MCF 10A (cell line): ENCODE measurements at regions not wholly inside any gene's neighbourhood (a gene's known extent, or its start where the extent isn't known, plus 50 kb on each side); places are given as distances from the start of the nearest gene placed in this dataset.

ENCODE experiments used
- BruUV-seq: library from RNA; stranded (reverse); fragments of 400-500 nt; replicated peaks from 2 replicates; lab custom pipeline; 2021; lab: Mats Ljungman, UMichigan
- CTCF ChIA-PET: fragments of 300-600 bp; sonication (Branson Sonifier 250); formaldehyde crosslinking; extraction: SDS; loops from one replicate; lab custom pipeline; 2021; ENCODE audit warnings: antibody characterized with exemption, inconsistent platforms; lab: Yijun Ruan, JAX
- POLR2A ChIA-PET: fragments of 300-600, 350-650 bp; sonication (Branson Sonifier 250); formaldehyde crosslinking; extraction: SDS; loops from one replicate; lab custom pipeline; 2020; ENCODE audit warnings: antibody characterized with exemption, inconsistent platforms; lab: Yijun Ruan, JAX
- DNase-seq: peaks from one replicate; pipeline ENCODE4 v3.0.0-alpha.2; 2018; ENCODE audit not compliant: unreplicated experiment
- H3K27ac Mint-ChIP-seq: one replicate; pipeline ENCODE4 v1.8.0; 2022; ENCODE audit warnings: mild to moderate bottlenecking, low read depth, mixed read lengths; ENCODE audit not compliant: unreplicated experiment
- H3K27me3 Mint-ChIP-seq: one replicate; pipeline ENCODE4 v1.8.0; 2022; ENCODE audit warnings: mixed read lengths; ENCODE audit not compliant: insufficient read depth, unreplicated experiment
- H3K36me3 Mint-ChIP-seq: one replicate; pipeline ENCODE4 v1.8.0; 2022; ENCODE audit warnings: mild to moderate bottlenecking, moderate library complexity, mixed read lengths; ENCODE audit not compliant: insufficient read depth, unreplicated experiment
- H3K4me1 Mint-ChIP-seq: one replicate; pipeline ENCODE4 v1.8.0; 2022; ENCODE audit warnings: mixed read lengths; ENCODE audit not compliant: insufficient read depth, unreplicated experiment
- H3K4me3 Mint-ChIP-seq: one replicate; pipeline ENCODE4 v1.8.0; 2022; ENCODE audit warnings: mild to moderate bottlenecking, moderate library complexity, mixed read lengths; ENCODE audit not compliant: unreplicated experiment
- H3K9me3 Mint-ChIP-seq: one replicate; pipeline ENCODE4 v1.8.0; 2022; ENCODE audit warnings: mixed read lengths; ENCODE audit not compliant: unreplicated experiment
- intact Hi-C: fragments of 100-400 bp; cut with micrococcal nuclease; formaldehyde crosslinking; loops from 2 replicates; pipeline ENCODE4 v1.14.1; 2022
- TF ChIP-seq, protein P1 (sequence below): fragments of 200-600 bp; IDR thresholded peaks from one replicate; pipeline ENCODE4 v1.8.0; 2022; ENCODE audit warnings: antibody characterized with exemption, mild to moderate bottlenecking; ENCODE audit not compliant: unreplicated experiment

DNA sequence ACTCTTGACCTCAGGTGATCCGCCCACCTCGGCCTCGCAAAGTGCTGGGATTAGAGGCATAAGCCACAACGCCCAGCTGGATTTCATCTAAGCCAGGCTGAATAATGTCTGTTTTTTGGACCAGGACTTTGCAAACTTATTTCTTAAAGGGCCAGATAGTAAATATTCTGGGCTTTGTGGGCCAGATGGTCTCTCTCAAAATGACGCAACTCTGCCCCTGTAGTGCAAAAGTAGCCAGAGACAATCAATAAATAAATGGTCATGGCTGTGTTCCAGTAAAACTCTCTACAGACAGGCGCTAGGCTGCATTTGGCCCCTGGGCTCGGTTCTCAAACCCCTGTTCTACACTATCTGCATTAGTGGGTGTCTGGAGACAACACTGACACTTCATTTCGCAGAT is 121.9 kb upstream of the CDH13 start:
- TF ChIP-seq, protein P1, sequence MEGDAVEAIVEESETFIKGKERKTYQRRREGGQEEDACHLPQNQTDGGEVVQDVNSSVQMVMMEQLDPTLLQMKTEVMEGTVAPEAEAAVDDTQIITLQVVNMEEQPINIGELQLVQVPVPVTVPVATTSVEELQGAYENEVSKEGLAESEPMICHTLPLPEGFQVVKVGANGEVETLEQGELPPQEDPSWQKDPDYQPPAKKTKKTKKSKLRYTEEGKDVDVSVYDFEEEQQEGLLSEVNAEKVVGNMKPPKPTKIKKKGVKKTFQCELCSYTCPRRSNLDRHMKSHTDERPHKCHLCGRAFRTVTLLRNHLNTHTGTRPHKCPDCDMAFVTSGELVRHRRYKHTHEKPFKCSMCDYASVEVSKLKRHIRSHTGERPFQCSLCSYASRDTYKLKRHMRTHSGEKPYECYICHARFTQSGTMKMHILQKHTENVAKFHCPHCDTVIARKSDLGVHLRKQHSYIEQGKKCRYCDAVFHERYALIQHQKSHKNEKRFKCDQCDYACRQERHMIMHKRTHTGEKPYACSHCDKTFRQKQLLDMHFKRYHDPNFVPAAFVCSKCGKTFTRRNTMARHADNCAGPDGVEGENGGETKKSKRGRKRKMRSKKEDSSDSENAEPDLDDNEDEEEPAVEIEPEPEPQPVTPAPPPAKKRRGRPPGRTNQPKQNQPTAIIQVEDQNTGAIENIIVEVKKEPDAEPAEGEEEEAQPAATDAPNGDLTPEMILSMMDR: no peak
- ChIA-PET CTCF (interaction anchor here (0.6 to 1.2 kb wide), 2 partner anchors 38 to 48 kb away, joined by 3 to 10 read pairs; no protein-coding TSS in a partner anchor), POLR2A (no interaction called here)
- Mint-ChIP-seq H3K27ac (no peak overlapping the region), H3K4me3 (no peak overlapping the region), H3K4me1 (no peaks in the 10 kb centered on the region), H3K27me3 (peaks cover 36% of the 10 kb centered on the region), H3K9me3 (no peaks in the 10 kb centered on the region), H3K36me3 (no peaks in the 10 kb centered on the region)
- intact Hi-C loops: no loop called here
- no peak for DNase-seq
- BruUV-seq: no TSS peak

DNA sequence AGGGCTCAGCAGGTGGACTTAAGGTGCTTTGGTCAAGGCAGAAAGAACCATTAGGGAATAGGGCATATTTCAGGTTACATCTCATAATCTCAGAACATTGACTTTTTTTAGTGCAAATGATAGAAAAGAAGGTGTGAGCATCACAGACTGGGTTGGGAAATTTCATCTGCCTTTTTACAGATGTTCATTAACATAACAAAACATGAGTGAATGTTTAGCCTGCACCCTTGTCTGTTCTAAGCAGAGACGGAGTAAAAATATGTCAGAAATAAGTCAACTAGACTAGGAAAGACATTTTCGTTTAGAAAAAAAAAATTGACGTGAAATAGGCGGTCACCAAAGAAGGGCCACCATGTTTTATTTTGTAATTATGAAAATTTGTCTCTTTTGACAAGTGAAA is 127.5 kb upstream of the CDH13 start:
- H3K4me1 Mint-ChIP-seq: no peaks in the 10 kb centered on the region
- CTCF ChIA-PET: no interaction called here
- no peaks in the 10 kb centered on the region for H3K36me3 Mint-ChIP-seq
- intact Hi-C loops: no loop called here
- H3K9me3 Mint-ChIP-seq: no peaks in the 10 kb centered on the region
- no TSS peak for BruUV-seq
- no peak overlapping the region for H3K27ac Mint-ChIP-seq
- peaks cover 52% of the 10 kb centered on the region for H3K27me3 Mint-ChIP-seq
- H3K4me3 Mint-ChIP-seq: no peak overlapping the region
- DNase-seq: no peak
- TF ChIP-seq, protein P1: no peak
- POLR2A ChIA-PET: no interaction called here

DNA sequence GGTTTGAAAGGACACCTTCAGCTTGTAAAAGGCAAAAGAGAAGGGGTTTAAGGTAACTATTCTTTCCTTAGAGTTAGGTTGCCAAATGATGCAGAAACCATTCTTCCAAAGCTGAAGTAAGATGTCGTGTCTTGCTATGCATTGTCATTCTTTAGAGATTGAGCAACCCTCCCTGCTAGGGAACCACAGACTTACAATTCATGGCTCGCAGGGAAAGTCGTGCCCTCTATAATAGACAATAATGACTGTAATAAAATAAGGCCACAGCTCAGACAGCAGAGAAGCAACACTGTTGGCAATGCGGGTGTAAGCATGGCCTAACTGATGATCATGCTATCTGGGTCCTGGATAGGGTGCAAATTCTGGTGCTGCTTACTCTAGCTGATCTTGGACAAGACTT is 129.6 kb upstream of the CDH13 start:
- Mint-ChIP-seq H3K9me3 (no peaks in the 10 kb centered on the region), H3K36me3 (no peaks in the 10 kb centered on the region), H3K4me1 (no peaks in the 10 kb centered on the region), H3K4me3 (no peak overlapping the region), H3K27ac (no peak overlapping the region), H3K27me3 (peaks cover 56% of the 10 kb centered on the region)
- DNase-seq: no peak
- no TSS peak for BruUV-seq
- CTCF ChIA-PET: interaction anchor here (0.7 to 0.9 kb wide), 2 partner anchors 10 to 40 kb away, joined by 3 to 4 read pairs; no protein-coding TSS in a partner anchor
- intact Hi-C loops: no loop called here
- POLR2A ChIA-PET: interaction anchor here (1.2 kb wide), 1 partner anchor 10 kb away, joined by 3 read pairs; no protein-coding TSS in a partner anchor
- TF ChIP-seq, protein P1: no peak

DNA sequence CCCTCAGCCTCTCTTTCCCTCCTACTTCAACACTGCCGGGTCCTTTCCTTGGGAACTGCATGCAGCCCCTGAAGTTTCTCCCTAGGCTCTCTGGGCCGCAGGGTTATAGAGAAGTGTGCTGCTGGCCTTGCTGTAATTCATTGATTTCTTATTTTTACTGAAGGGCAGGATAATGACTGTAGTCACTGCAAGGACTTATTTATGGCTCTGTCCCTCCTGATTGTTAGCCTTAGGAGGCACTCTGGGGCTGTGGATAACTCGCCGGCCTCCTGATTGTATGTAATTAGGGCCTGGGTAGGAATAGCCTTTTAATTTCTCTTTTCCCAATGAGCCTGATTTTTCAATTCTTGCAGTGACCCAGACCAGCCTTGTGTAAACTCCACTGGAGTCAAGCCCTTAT is 138.3 kb upstream of the CDH13 start:
- intact Hi-C loops: no loop called here
- Mint-ChIP-seq H3K4me1 (no peaks in the 10 kb centered on the region), H3K27ac (no peak overlapping the region), H3K9me3 (no peaks in the 10 kb centered on the region), H3K27me3 (peaks cover 71% of the 10 kb centered on the region), H3K36me3 (no peaks in the 10 kb centered on the region), H3K4me3 (no peak overlapping the region)
- CTCF ChIA-PET: interaction anchor here (0.6 kb wide), 1 partner anchor 119 kb away, joined by 3 read pairs; no protein-coding TSS in a partner anchor
- POLR2A ChIA-PET: no interaction called here
- no TSS peak for BruUV-seq
- TF ChIP-seq, protein P1: no peak
- no peak for DNase-seq
